HEK293 (cell line): ENCODE measurements at regions not wholly inside any gene's neighbourhood (a gene's known extent, or its start where the extent isn't known, plus 50 kb on each side); places are given as distances from the start of the nearest gene placed in this dataset.

Experiments used
- CTCF ChIA-PET: fragments of 350-600 bp; formaldehyde crosslinking; extraction: SDS; loops from one replicate; lab custom pipeline; 2021; ENCODE audit warnings: antibody characterized with exemption; lab: Yijun Ruan, JAX
- POLR2A ChIA-PET: fragments of 300-600 bp; formaldehyde crosslinking; extraction: SDS; loops from one replicate; lab custom pipeline; 2020; ENCODE audit warnings: antibody characterized with exemption, inconsistent platforms; lab: Yijun Ruan, JAX
- H3K27ac ChIP-seq: fragments of 200-500 bp; sonication (Bioruptor generic); 2 replicates; pipeline ENCODE4 v1.5.1; 2014; ENCODE audit warnings: low read depth, low read length, control low read depth, inconsistent platforms; ENCODE audit errors: extremely low read depth
- H3K36me3 ChIP-seq, 2 experiments: fragments of 200-500 bp in 1 of 2; sonication (Bioruptor generic) in 1 of 2; 1 replicate in 1 of 2; 2 replicates in 1 of 2; pipeline ENCODE4 v1.5.1; 2014 to 2017; ENCODE audit warnings: inconsistent platforms in 2 of 2, low read length in 2 of 2; ENCODE audit not compliant: control insufficient read depth in 2 of 2, insufficient read depth in 1 of 2
- H3K4me1 ChIP-seq: fragments of 200-500 bp; sonication (Bioruptor generic); 2 replicates; pipeline ENCODE4 v1.5.1; 2014; ENCODE audit warnings: mild to moderate bottlenecking, low read length, inconsistent platforms; ENCODE audit not compliant: control insufficient read depth, insufficient read depth
- H3K4me3 ChIP-seq: 2 replicates; pipeline ENCODE4 v1.5.1; 2011; ENCODE audit warnings: low read depth, mild to moderate bottlenecking, control low read depth, low read length, moderate library complexity
- H3K9me3 ChIP-seq: fragments of 200-500 bp; sonication (Bioruptor generic); 2 replicates; pipeline ENCODE4 v1.5.1; 2014; ENCODE audit warnings: low read depth, low read length, inconsistent platforms; ENCODE audit not compliant: control insufficient read depth, insufficient read depth
- REST ChIP-seq: fragments of 450-650 bp; formaldehyde crosslinking; IDR thresholded peaks from 2 replicates; pipeline ENCODE4 v1.5.1; 2016; ENCODE audit warnings: missing biosample characterization, missing genetic modification characterization
- SP2 ChIP-seq: fragments of 450-650 bp; formaldehyde crosslinking; IDR thresholded peaks from 2 replicates; pipeline ENCODE4 v1.5.1; 2016; ENCODE audit warnings: missing biosample characterization, missing genetic modification characterization
- ZFHX2 ChIP-seq: fragments of 450-650 bp; formaldehyde crosslinking; conservative IDR thresholded peaks from 2 replicates; pipeline ENCODE4 v1.5.1; 2016; ENCODE audit warnings: missing biosample characterization, missing genetic modification characterization
- ZFP3 ChIP-seq: fragments of 450-650 bp; formaldehyde crosslinking; IDR thresholded peaks from 2 replicates; pipeline ENCODE4 v1.5.1; 2016; ENCODE audit warnings: low read depth, missing biosample characterization, missing genetic modification characterization
- ZNF138 ChIP-seq: fragments of 450-650 bp; formaldehyde crosslinking; IDR thresholded peaks from 2 replicates; pipeline ENCODE4 v1.5.1; 2016; ENCODE audit warnings: missing biosample characterization, missing genetic modification characterization, borderline replicate concordance
- ZNF155 ChIP-seq: fragments of 450-650 bp; formaldehyde crosslinking; IDR thresholded peaks from 2 replicates; pipeline ENCODE4 v1.5.1; 2016; ENCODE audit warnings: missing biosample characterization, missing genetic modification characterization
- ZNF23 ChIP-seq: fragments of 450-650 bp; formaldehyde crosslinking; IDR thresholded peaks from 2 replicates; pipeline ENCODE4 v1.5.1; 2016; ENCODE audit warnings: missing biosample characterization, missing genetic modification characterization, borderline replicate concordance
- ZNF518A ChIP-seq: fragments of 450-650 bp; formaldehyde crosslinking; conservative IDR thresholded peaks from 2 replicates; pipeline ENCODE4 v1.5.1; 2016; ENCODE audit warnings: low read depth, missing biosample characterization, missing genetic modification characterization
- ZNF580 ChIP-seq: fragments of 450-650 bp; formaldehyde crosslinking; IDR thresholded peaks from 2 replicates; pipeline ENCODE4 v1.5.1; 2016; ENCODE audit warnings: missing biosample characterization, missing genetic modification characterization
- ZNF626 ChIP-seq: fragments of 450-650 bp; sonication (Bioruptor Pico); formaldehyde crosslinking; IDR thresholded peaks from 2 replicates; pipeline ENCODE4 v1.5.1; 2018; ENCODE audit warnings: missing biosample characterization, missing genetic modification characterization, inconsistent platforms
- ZNF704 ChIP-seq: fragments of 450-650 bp; formaldehyde crosslinking; IDR thresholded peaks from 2 replicates; pipeline ENCODE4 v1.5.1; 2016; ENCODE audit warnings: missing biosample characterization, missing genetic modification characterization
- ZNF747 ChIP-seq: fragments of 450-650 bp; formaldehyde crosslinking; IDR thresholded peaks from 2 replicates; pipeline ENCODE4 v1.5.1; 2016; ENCODE audit warnings: missing biosample characterization, missing genetic modification characterization
- ZSCAN30 ChIP-seq: fragments of 450-650 bp; IDR thresholded peaks from 2 replicates; pipeline ENCODE4 v1.5.1; 2018; ENCODE audit warnings: missing biosample characterization, mild to moderate bottlenecking, missing genetic modification characterization, moderate library complexity
- ZSCAN5A ChIP-seq: fragments of 450-650 bp; formaldehyde crosslinking; IDR thresholded peaks from 2 replicates; pipeline ENCODE4 v1.5.1; 2016; ENCODE audit warnings: missing biosample characterization, missing genetic modification characterization

- Histone ChIP-seq H3K27ac (no peak overlapping the region), H3K4me1 (no peaks in the 10 kb centered on the region), H3K4me3 (no peak overlapping the region), H3K9me3 (no peaks in the 10 kb centered on the region), H3K36me3 (no peaks in the 10 kb centered on the region)
- TF ChIP-seq ZNF704 (no peak), ZNF518A (tag by site-specific recombination) (no peak), ZNF580 (tag by site-specific recombination) (no peak), ZNF23 (tag by site-specific recombination) (no peak), ZSCAN5A (no peak), ZNF747 (no peak), ZFP3 (tag by site-specific recombination) (no peak)
- CTCF ChIA-PET, result interaction anchor here (0.9 kb wide), 1 partner anchor 38 kb away, joined by 3 read pairs; no protein-coding TSS in a partner anchor
- POLR2A ChIA-PET, result no interaction called here
These were observed 870.7 kb downstream of the LRRIQ3 start for GRCh38 chr1:73327180-73327793.

- TF ChIP-seq SP2 (tag by site-specific recombination) (no peak), ZNF626 (no peak), REST (tag by site-specific recombination) (no peak), ZNF155 (no peak), ZFHX2 (no peak), ZSCAN30 (tag by site-specific recombination) (no peak), ZNF138 (tag by site-specific recombination) (no peak)
- no peaks in the 10 kb centered on the region for H3K9me3 ChIP-seq
- ChIA-PET CTCF (interaction anchor here (0.9 kb wide), 1 partner anchor 39 kb away, joined by 3 read pairs; no protein-coding TSS in a partner anchor), POLR2A (no interaction called here)
- no peak overlapping the region for H3K27ac ChIP-seq
- H3K4me1 ChIP-seq, result no peaks in the 10 kb centered on the region
- no peak overlapping the region for H3K4me3 ChIP-seq
- no peaks in the 10 kb centered on the region for H3K36me3 ChIP-seq
These were observed 871.3 kb downstream of the LRRIQ3 start for GRCh38 chr1:73326663-73327062.
